Stromal cell of bone marrow (primary cell): ENCODE measurements at regions not wholly inside any gene's neighbourhood (a gene's known extent, or its start where the extent isn't known, plus 50 kb on each side); places are given as distances from the start of the nearest gene placed in this dataset.

Source experiments
- DNase-seq: peaks from one replicate; pipeline ENCODE4 v3.0.0-alpha.2; 2012; ENCODE audit warnings: low read depth

GRCh38 chr10:125398270-125398669, 237.9 kb upstream of the CTBP2 start:
- no peak for DNase-seq

- no peak for DNase-seq
Measured at GRCh38 chr10:125397608-125398007, 237.2 kb upstream of the CTBP2 start.

GRCh38 chr10:125396676-125397075, 236.3 kb upstream of the CTBP2 start:
- DNase-seq: peak; percentile 33

- DNase-seq: no peak
Measured at GRCh38 chr10:125392609-125393008, 232.2 kb upstream of the CTBP2 start.

- no peak for DNase-seq
Measured at GRCh38 chr10:125392154-125392553, 231.8 kb upstream of the CTBP2 start.

GRCh38 chr10:125389648-125390047, 229.3 kb upstream of the CTBP2 start:
- no peak for DNase-seq

- no peak for DNase-seq
Measured at GRCh38 chr10:125379592-125379991, 219.2 kb upstream of the CTBP2 start.

GRCh38 chr10:125377368-125377767, 217.0 kb upstream of the CTBP2 start:
- DNase-seq: peak; percentile 76

GRCh38 chr10:125375210-125375609, 214.8 kb upstream of the CTBP2 start:
- DNase-seq: no peak

GRCh38 chr10:125373546-125373945, 213.2 kb upstream of the CTBP2 start:
- no peak for DNase-seq

GRCh38 chr10:125370578-125370977, 210.2 kb upstream of the CTBP2 start:
- DNase-seq: no peak

- no peak for DNase-seq
Measured at GRCh38 chr10:125369382-125370326, 209.3 kb upstream of the CTBP2 start.

GRCh38 chr10:125368146-125368545, 207.8 kb upstream of the CTBP2 start:
- DNase-seq: no peak

GRCh38 chr10:125363791-125364190, 203.4 kb upstream of the CTBP2 start:
- DNase-seq: no peak

GRCh38 chr10:125362950-125363349, 202.6 kb upstream of the CTBP2 start:
- DNase-seq: no peak

- no peak for DNase-seq
Measured at GRCh38 chr10:125359401-125359800, 199.0 kb upstream of the CTBP2 start.

- no peak for DNase-seq
Measured at GRCh38 chr10:125355657-125356056, 195.3 kb upstream of the CTBP2 start.

- no peak for DNase-seq
Measured at GRCh38 chr10:125350519-125350918, 190.2 kb upstream of the CTBP2 start.

- DNase-seq: no peak
Measured at GRCh38 chr10:125348536-125348935, 188.2 kb upstream of the CTBP2 start.

GRCh38 chr10:125344573-125345171, 184.3 kb upstream of the CTBP2 start:
- DNase-seq: no peak

- no peak for DNase-seq
Measured at GRCh38 chr10:125343983-125344382, 183.6 kb upstream of the CTBP2 start.

GRCh38 chr10:125343118-125343925, 183.0 kb upstream of the CTBP2 start:
- peak; percentile 9 for DNase-seq

GRCh38 chr10:125341611-125342010, 181.2 kb upstream of the CTBP2 start:
- no peak for DNase-seq
